Astrocyte (in vitro differentiated cells and primary cell): ENCODE measurements at regions not wholly inside any gene's neighbourhood (a gene's known extent, or its start where the extent isn't known, plus 50 kb on each side); places are given as distances from the start of the nearest gene placed in this dataset.

ENCODE experiments used
- EZH2 ChIP-seq: IDR thresholded peaks from 2 replicates; pipeline ENCODE4 v1.6.1; 2012; ENCODE audit warnings: mild to moderate bottlenecking, low read length, inconsistent platforms; ENCODE audit not compliant: insufficient read depth
- TF ChIP-seq, protein P1 (sequence below): IDR thresholded peaks from 2 replicates; pipeline ENCODE4 v1.5.1; 2011; ENCODE audit warnings: low read depth, mild to moderate bottlenecking, inconsistent platforms, low read length, moderate library complexity; ENCODE audit not compliant: insufficient read depth

GRCh38 chr5:51162245-51162644, 221.0 kb upstream of the ISL1 start:
- TF ChIP-seq, protein P1, sequence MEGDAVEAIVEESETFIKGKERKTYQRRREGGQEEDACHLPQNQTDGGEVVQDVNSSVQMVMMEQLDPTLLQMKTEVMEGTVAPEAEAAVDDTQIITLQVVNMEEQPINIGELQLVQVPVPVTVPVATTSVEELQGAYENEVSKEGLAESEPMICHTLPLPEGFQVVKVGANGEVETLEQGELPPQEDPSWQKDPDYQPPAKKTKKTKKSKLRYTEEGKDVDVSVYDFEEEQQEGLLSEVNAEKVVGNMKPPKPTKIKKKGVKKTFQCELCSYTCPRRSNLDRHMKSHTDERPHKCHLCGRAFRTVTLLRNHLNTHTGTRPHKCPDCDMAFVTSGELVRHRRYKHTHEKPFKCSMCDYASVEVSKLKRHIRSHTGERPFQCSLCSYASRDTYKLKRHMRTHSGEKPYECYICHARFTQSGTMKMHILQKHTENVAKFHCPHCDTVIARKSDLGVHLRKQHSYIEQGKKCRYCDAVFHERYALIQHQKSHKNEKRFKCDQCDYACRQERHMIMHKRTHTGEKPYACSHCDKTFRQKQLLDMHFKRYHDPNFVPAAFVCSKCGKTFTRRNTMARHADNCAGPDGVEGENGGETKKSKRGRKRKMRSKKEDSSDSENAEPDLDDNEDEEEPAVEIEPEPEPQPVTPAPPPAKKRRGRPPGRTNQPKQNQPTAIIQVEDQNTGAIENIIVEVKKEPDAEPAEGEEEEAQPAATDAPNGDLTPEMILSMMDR, result no peak
- TF ChIP-seq EZH2, result no peak
